Endothelial cell of umbilical vein (primary cell): ENCODE measurements at regions not wholly inside any gene's neighbourhood (a gene's known extent, or its start where the extent isn't known, plus 50 kb on each side); places are given as distances from the start of the nearest gene placed in this dataset.

Experiments used
- BruUV-seq: library from RNA; stranded (reverse); fragments of 400-500 nt; replicated peaks from 2 replicates; lab custom pipeline; 2021; lab: Mats Ljungman, UMichigan
- CTCF ChIA-PET: fragments of 300-600, 350-600 bp; sonication (Branson Sonifier 250); formaldehyde crosslinking; loops from one replicate; lab custom pipeline; 2021; ENCODE audit warnings: antibody characterized with exemption, inconsistent platforms; lab: Charles Lee
- POLR2A ChIA-PET: fragments of 300-600, 350-600 bp; sonication (Branson Sonifier 250); formaldehyde crosslinking; loops from one replicate; lab custom pipeline; 2021; ENCODE audit warnings: antibody characterized with exemption, inconsistent platforms; lab: Charles Lee
- DNase-seq: peaks from one replicate; pipeline ENCODE4 v3.0.0-alpha.2; 2011; ENCODE audit warnings: low read depth, low spot score
- FAIRE-seq: peaks from 2 replicates; lab custom pipeline; 2011; peaks lifted over from hg19 to GRCh38; lab: Jason Lieb, UNC
- H2AFZ ChIP-seq: 2 replicates; pipeline ENCODE4 v1.6.0; 2012; ENCODE audit warnings: low read depth, low read length, control low read depth, inconsistent platforms
- H3K27ac ChIP-seq: 2 replicates; pipeline ENCODE4 v1.5.1; 2011; ENCODE audit warnings: low read depth, mild to moderate bottlenecking, control low read depth, low read length, moderate library complexity; ENCODE audit not compliant: insufficient read depth
- H3K27me3 ChIP-seq, 2 experiments: 2 replicates each; pipeline versions ENCODE4 v1.6.0 to v1.6.1; 2011; ENCODE audit warnings: low read length in 2 of 2, mixed read lengths in 1 of 2; ENCODE audit not compliant: control insufficient read depth in 2 of 2, insufficient read depth in 2 of 2
- H3K36me3 ChIP-seq, 2 experiments: 2 replicates in 1 of 2; 3 replicates in 1 of 2; pipeline ENCODE4 v1.5.1; 2011; ENCODE audit warnings: low read length in 2 of 2, mild to moderate bottlenecking in 1 of 2, moderate library complexity in 1 of 2; ENCODE audit not compliant: control insufficient read depth in 2 of 2, insufficient read depth in 2 of 2; ENCODE audit errors: extremely low read depth in 1 of 2
- H3K4me1 ChIP-seq: 3 replicates; pipeline ENCODE4 v1.5.1; 2011; ENCODE audit warnings: mild to moderate bottlenecking, low read length; ENCODE audit not compliant: control insufficient read depth, insufficient read depth; ENCODE audit errors: extremely low read depth
- H3K4me2 ChIP-seq: 2 replicates; pipeline ENCODE4 v1.6.1; 2011; ENCODE audit warnings: low read length, control low read depth, mixed read lengths; ENCODE audit not compliant: insufficient read depth
- H3K4me3 ChIP-seq, 3 experiments: fragments of 200-600 bp in 1 of 3; sonication (generic), shearing (Covaris generic) in 1 of 3; replicated peaks in 1 of 3; 2 replicates each; pipeline ENCODE4 v1.5.1; 2011 to 2016; ENCODE audit warnings: control low read depth in 3 of 3, low read length in 3 of 3, mild to moderate bottlenecking in 2 of 3, inconsistent platforms in 1 of 3, low read depth in 1 of 3, moderate library complexity in 1 of 3; ENCODE audit not compliant: insufficient read depth in 1 of 3
- H3K79me2 ChIP-seq: 2 replicates; pipeline ENCODE4 v1.6.0; 2012; ENCODE audit warnings: low read length, inconsistent platforms; ENCODE audit not compliant: control insufficient read depth, insufficient read depth
- H3K9ac ChIP-seq: replicated peaks from 2 replicates; pipeline ENCODE3; 2011; ENCODE audit warnings: low read length, control low read depth; ENCODE audit not compliant: insufficient read depth; ENCODE audit errors: extremely low read depth
- H3K9me1 ChIP-seq: replicated peaks from 3 replicates; pipeline ENCODE4 v1.6.0; 2011; ENCODE audit warnings: mild to moderate bottlenecking, low read length; ENCODE audit not compliant: control insufficient read depth, insufficient read depth; ENCODE audit errors: extremely low read depth
- H3K9me3 ChIP-seq: replicated peaks from 2 replicates; pipeline ENCODE4 v1.5.1; 2012; ENCODE audit warnings: low read length, inconsistent platforms; ENCODE audit not compliant: control insufficient read depth, insufficient read depth
- H4K20me1 ChIP-seq: replicated peaks from 2 replicates; pipeline ENCODE3; 2011; ENCODE audit warnings: mild to moderate bottlenecking, low read length; ENCODE audit not compliant: control insufficient read depth, insufficient read depth; ENCODE audit errors: extremely low read depth
- EZH2 ChIP-seq: IDR thresholded peaks from 2 replicates; pipeline ENCODE4 v1.6.1; 2012; ENCODE audit warnings: borderline replicate concordance, low read depth, mild to moderate bottlenecking, moderate library complexity, low read length, inconsistent platforms; ENCODE audit not compliant: severe bottlenecking
- FOS ChIP-seq: IDR thresholded peaks from 2 replicates; pipeline ENCODE4 v1.6.1; 2011; ENCODE audit warnings: mild to moderate bottlenecking, low read length, moderate library complexity, borderline replicate concordance; ENCODE audit not compliant: insufficient read depth
- GATA2 ChIP-seq: IDR thresholded peaks from 2 replicates; pipeline ENCODE4 v1.7.0; 2011; ENCODE audit warnings: low read depth, mild to moderate bottlenecking, moderate library complexity, mixed read lengths, low read length; ENCODE audit not compliant: insufficient read length, insufficient read depth
- JUN ChIP-seq: IDR thresholded peaks from 2 replicates; pipeline ENCODE4 v1.6.1; 2011; ENCODE audit warnings: borderline replicate concordance, low read depth; ENCODE audit not compliant: insufficient read length, insufficient read depth
- MYC ChIP-seq: IDR thresholded peaks from one replicate; pipeline ENCODE4 v1.6.1; 2011; ENCODE audit warnings: mild to moderate bottlenecking, low read depth, low read length
- POLR2A ChIP-seq: IDR thresholded peaks from 2 replicates; pipeline ENCODE4 v1.6.1; 2012; ENCODE audit warnings: low read depth, mild to moderate bottlenecking, control low read depth, low read length
- POLR2AphosphoS5 ChIP-seq: IDR thresholded peaks from 2 replicates; pipeline ENCODE4 v1.6.1; 2012; ENCODE audit warnings: low read depth, mild to moderate bottlenecking, control low read depth, low read length, moderate library complexity; ENCODE audit not compliant: insufficient read depth
- dilution Hi-C: fragments of 300-500 bp; cut with MboI; formaldehyde crosslinking; loops from one replicate; pipeline ENCODE4 v1.15.0; 2019; ENCODE audit warnings: low sequenced_read_pairs; ENCODE audit not compliant: extremely low pct_ligation_motif_present
- intact Hi-C: fragments of 100-400 bp; cut with micrococcal nuclease; formaldehyde crosslinking; loops from one replicate; pipeline ENCODE4 v1.10.0; 2022
- TF ChIP-seq, protein P1 (sequence below), 2 donors: IDR thresholded peaks; 1 replicate in 1 of 2; 2 replicates in 1 of 2; pipeline ENCODE4 v1.5.1; 2011; ENCODE audit warnings: low read length in 2 of 2, mild to moderate bottlenecking in 2 of 2, moderate library complexity in 2 of 2, control low read depth in 1 of 2, inconsistent platforms in 1 of 2, low read depth in 1 of 2; ENCODE audit not compliant: insufficient read depth in 1 of 2; ENCODE audit errors: extremely low read depth in 1 of 2
- TF ChIP-seq, protein P2 (sequence below): IDR thresholded peaks from 2 replicates; pipeline ENCODE4 v1.6.1; 2011; ENCODE audit not compliant: insufficient read depth, insufficient read length

DNA sequence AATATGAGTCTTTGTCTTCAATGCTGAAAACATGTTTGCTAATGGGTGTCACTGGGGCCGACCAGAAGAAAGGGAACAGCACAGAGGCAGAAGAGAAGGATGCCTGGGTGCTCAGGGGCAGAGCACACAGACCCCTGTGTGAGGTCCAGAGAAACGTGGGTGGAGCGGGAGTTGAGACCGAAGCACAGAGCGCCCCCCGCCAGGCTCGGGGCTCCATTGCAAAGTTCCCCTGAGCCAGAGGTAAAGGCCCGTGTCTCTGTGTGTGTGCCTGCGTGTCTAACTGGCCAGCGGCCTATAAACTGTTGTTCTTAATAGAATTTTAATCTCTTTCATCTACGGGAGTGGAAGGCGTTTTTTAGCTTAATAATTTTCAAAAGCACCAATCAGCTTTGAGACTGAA, 343.1 kb downstream of the TEX29 start:
- Histone ChIP-seq H3K27me3 (no peaks in the 10 kb centered on the region), H3K27ac (no peak overlapping the region), H3K4me3 (no peak overlapping the region), H4K20me1 (no peaks in the 10 kb centered on the region), H3K36me3 (no peaks in the 10 kb centered on the region), H3K4me2 (no peak overlapping the region), H3K9me3 (peaks cover 3% of the 10 kb centered on the region), H2AFZ (no peak overlapping the region), H3K4me1 (no peaks in the 10 kb centered on the region), H3K9me1 (no peaks in the 10 kb centered on the region), H3K79me2 (no peaks in the 10 kb centered on the region), H3K9ac (no peak overlapping the region)
- BruUV-seq: no TSS peak
- dilution Hi-C loops (no loop called here), intact Hi-C loops (no loop called here)
- DNase-seq (no peak), FAIRE-seq (no peak)
- POLR2A ChIA-PET: no interaction called here
- TF ChIP-seq MYC: no peak
- no peak for TF ChIP-seq FOS
- TF ChIP-seq, protein P1, sequence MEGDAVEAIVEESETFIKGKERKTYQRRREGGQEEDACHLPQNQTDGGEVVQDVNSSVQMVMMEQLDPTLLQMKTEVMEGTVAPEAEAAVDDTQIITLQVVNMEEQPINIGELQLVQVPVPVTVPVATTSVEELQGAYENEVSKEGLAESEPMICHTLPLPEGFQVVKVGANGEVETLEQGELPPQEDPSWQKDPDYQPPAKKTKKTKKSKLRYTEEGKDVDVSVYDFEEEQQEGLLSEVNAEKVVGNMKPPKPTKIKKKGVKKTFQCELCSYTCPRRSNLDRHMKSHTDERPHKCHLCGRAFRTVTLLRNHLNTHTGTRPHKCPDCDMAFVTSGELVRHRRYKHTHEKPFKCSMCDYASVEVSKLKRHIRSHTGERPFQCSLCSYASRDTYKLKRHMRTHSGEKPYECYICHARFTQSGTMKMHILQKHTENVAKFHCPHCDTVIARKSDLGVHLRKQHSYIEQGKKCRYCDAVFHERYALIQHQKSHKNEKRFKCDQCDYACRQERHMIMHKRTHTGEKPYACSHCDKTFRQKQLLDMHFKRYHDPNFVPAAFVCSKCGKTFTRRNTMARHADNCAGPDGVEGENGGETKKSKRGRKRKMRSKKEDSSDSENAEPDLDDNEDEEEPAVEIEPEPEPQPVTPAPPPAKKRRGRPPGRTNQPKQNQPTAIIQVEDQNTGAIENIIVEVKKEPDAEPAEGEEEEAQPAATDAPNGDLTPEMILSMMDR (IDR thresholded peaks at IDR 0.05; ENCODE audit: extremely low read depth in 1 of 2, insufficient read depth in 1 of 2, low read depth in 1 of 2, low read length in 2 of 2): no peak
- TF ChIP-seq JUN: no peak
- TF ChIP-seq POLR2AphosphoS5: no peak
- no peak for TF ChIP-seq POLR2A
- TF ChIP-seq, protein P2, sequence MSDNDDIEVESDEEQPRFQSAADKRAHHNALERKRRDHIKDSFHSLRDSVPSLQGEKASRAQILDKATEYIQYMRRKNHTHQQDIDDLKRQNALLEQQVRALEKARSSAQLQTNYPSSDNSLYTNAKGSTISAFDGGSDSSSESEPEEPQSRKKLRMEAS: no peak
- no peak for TF ChIP-seq GATA2
- no peak for TF ChIP-seq EZH2
- CTCF ChIA-PET: no interaction called here
